ENCODE measurements at regions not wholly inside any gene's neighbourhood (a gene's known extent, or its start where the extent isn't known, plus 50 kb on each side); places are given as distances from the start of the nearest gene placed in this dataset.

DNA sequence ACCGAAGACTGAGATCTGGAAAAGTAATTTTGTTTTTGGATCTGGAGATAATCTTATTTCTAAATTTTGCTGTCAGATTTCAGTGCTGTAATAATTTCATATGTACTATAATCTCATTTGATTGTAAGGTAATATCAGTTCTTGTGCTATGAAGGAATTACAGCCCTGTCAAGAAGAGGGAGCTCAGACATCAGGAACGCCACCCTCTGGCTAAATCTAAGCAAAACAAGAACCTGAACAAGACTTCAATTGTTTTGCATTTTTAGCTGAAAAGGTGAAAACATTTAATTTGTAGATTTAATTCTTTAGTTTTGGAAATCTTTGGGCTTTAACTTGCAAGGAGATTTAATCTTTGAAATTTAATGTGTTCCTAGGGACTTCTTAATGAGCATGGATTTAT lies 525.4 kb upstream of the HS3ST1 start (continued):
- TF ChIP-seq IRF2 (CRISPR knock-in tag; IDR thresholded peaks at IDR 0.05) (no peak), TOE1 (IDR thresholded peaks at IDR 0.05; ENCODE audit: borderline replicate concordance) (no peak), TOE1 (CRISPR knock-in tag; IDR thresholded peaks at IDR 0.05; ENCODE audit: borderline replicate concordance, low read depth) (no peak)
- TF ChIP-seq, protein P1, sequence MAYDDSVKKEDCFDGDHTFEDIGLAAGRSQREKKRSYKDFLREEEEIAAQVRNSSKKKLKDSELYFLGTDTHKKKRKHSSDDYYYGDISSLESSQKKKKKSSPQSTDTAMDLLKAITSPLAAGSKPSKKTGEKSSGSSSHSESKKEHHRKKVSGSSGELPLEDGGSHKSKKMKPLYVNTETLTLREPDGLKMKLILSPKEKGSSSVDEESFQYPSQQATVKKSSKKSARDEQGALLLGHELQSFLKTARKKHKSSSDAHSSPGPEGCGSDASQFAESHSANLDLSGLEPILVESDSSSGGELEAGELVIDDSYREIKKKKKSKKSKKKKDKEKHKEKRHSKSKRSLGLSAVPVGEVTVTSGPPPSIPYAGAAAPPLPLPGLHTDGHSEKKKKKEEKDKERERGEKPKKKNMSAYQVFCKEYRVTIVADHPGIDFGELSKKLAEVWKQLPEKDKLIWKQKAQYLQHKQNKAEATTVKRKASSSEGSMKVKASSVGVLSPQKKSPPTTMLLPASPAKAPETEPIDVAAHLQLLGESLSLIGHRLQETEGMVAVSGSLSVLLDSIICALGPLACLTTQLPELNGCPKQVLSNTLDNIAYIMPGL (CRISPR knock-in tag; IDR thresholded peaks at IDR 0.05), result no peak

DNA sequence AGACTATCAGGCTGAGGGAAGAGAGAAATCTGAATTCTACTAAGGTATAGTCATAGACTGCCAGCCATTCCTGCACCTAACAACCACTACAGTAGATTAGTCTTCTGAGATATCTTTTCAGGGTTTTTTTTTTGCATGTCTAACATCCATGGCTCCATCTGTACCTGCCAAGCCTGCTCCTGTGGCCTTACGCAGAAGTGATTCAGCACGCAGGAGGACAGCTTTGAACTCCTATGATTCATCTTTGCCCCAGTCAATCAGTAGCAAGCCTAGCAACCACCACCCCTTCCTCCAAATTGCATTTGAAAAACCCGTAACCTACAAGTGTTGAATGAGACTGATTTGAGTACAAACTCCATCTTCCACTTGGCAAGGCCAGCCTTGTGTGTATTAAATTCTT lies 520.7 kb upstream of the HS3ST1 start:
- Histone ChIP-seq H3K27ac (ENCODE audit: extremely low read depth, low read depth, low read length) (no peak overlapping the region), H4K20me1 (replicated peaks; ENCODE audit: control insufficient read depth, insufficient read depth, low read length) (no peaks in the 10 kb centered on the region), H3K9me1 (ENCODE audit: control insufficient read depth, insufficient read depth, low read length) (no peaks in the 10 kb centered on the region), H3K27me3 (ENCODE audit: control insufficient read depth in 2 of 2, insufficient read depth in 2 of 2, low read length in 2 of 2) (no peaks in the 10 kb centered on the region), H3K4me3 (no peak overlapping the region), H3K4me2 (ENCODE audit: insufficient read depth, low read length) (no peak overlapping the region), H3K36me3 (ENCODE audit: control insufficient read depth, insufficient read depth, low read length) (no peaks in the 10 kb centered on the region), H3K9me3 (replicated peaks; ENCODE audit: control insufficient read depth, insufficient read depth, low read depth, low read length) (peaks cover 5% of the 10 kb centered on the region; the same call in 1 of the 2 replicates), H2AFZ (ENCODE audit: low read depth, low read length) (no peak overlapping the region), H3K79me2 (ENCODE audit: control insufficient read depth, insufficient read depth, low read length) (no peaks in the 10 kb centered on the region), H3K4me1 (replicated peaks in 1 of 2; ENCODE audit: control insufficient read depth in 2 of 2, insufficient read depth in 2 of 2, low read length in 2 of 2) (no peaks in the 10 kb centered on the region), H3K9ac (ENCODE audit: insufficient read depth in 1 of 2, low read depth in 2 of 2, low read length in 2 of 2) (no peak overlapping the region)
- ChIA-PET POLR2A (no interaction called here), CTCF (ENCODE audit: low intra/inter-chr PET ratio) (no interaction called here)
- TF ChIP-seq SMAD3 (CRISPR knock-in tag; conservative IDR thresholded peaks at IDR 0.05) (no peak), ZNF507 (tag; conservative IDR thresholded peaks at IDR 0.05) (no peak), KDM2B (CRISPR knock-in tag; IDR thresholded peaks at IDR 0.05) (no peak), ATF1 (CRISPR knock-in tag; IDR thresholded peaks at IDR 0.05) (no peak), ATF1 (tag; IDR thresholded peaks at IDR 0.05) (no peak), ZNF253 (CRISPR knock-in tag; conservative IDR thresholded peaks at IDR 0.05) (no peak), ZNF311 (CRISPR knock-in tag; IDR thresholded peaks at IDR 0.05) (no peak), SIRT6 (IDR thresholded peaks at IDR 0.05; ENCODE audit: low read depth, low read length) (no peak)
- TF ChIP-seq, protein P2, sequence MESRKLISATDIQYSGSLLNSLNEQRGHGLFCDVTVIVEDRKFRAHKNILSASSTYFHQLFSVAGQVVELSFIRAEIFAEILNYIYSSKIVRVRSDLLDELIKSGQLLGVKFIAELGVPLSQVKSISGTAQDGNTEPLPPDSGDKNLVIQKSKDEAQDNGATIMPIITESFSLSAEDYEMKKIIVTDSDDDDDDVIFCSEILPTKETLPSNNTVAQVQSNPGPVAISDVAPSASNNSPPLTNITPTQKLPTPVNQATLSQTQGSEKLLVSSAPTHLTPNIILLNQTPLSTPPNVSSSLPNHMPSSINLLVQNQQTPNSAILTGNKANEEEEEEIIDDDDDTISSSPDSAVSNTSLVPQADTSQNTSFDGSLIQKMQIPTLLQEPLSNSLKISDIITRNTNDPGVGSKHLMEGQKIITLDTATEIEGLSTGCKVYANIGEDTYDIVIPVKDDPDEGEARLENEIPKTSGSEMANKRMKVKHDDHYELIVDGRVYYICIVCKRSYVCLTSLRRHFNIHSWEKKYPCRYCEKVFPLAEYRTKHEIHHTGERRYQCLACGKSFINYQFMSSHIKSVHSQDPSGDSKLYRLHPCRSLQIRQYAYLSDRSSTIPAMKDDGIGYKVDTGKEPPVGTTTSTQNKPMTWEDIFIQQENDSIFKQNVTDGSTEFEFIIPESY (CRISPR knock-in tag; IDR thresholded peaks at IDR 0.05), result no peak
- TF ChIP-seq, protein P3, sequence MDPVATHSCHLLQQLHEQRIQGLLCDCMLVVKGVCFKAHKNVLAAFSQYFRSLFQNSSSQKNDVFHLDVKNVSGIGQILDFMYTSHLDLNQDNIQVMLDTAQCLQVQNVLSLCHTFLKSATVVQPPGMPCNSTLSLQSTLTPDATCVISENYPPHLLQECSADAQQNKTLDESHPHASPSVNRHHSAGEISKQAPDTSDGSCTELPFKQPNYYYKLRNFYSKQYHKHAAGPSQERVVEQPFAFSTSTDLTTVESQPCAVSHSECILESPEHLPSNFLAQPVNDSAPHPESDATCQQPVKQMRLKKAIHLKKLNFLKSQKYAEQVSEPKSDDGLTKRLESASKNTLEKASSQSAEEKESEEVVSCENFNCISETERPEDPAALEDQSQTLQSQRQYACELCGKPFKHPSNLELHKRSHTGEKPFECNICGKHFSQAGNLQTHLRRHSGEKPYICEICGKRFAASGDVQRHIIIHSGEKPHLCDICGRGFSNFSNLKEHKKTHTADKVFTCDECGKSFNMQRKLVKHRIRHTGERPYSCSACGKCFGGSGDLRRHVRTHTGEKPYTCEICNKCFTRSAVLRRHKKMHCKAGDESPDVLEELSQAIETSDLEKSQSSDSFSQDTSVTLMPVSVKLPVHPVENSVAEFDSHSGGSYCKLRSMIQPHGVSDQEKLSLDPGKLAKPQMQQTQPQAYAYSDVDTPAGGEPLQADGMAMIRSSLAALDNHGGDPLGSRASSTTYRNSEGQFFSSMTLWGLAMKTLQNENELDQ (CRISPR knock-in tag; IDR thresholded peaks at IDR 0.05; ENCODE audit: borderline replicate concordance), result no peak
- no peak for ATAC-seq
- no peak for FAIRE-seq
- intact Hi-C loops (cut with micrococcal nuclease), result no loop called here
- in situ Hi-C loops (cut with MboI), result no loop called here
- DNase-seq (ENCODE audit: extremely low read depth in 1 of 4, low spot score in 3 of 4), result no peak
- no TSS peak for BruUV-seq (replicated peaks)
- WGBS (ENCODE audit: insufficient coverage, low coverage, missing lambda C conversion rate), result 2% methylated on average over 3 of the region's 3 CpGs

All from K562 (cell line).